NOMO-1 treated with dmso at 0.1 percent for 144 hours (cell line): ENCODE measurements at regions not wholly inside any gene's neighbourhood (a gene's known extent, or its start where the extent isn't known, plus 50 kb on each side); places are given as distances from the start of the nearest gene placed in this dataset.

Experiments
- DNase-seq: peaks from one replicate; lab custom pipeline; 2025; ENCODE audit not compliant: unreplicated experiment; lab: John Stamatoyannopoulos, UW

DNA sequence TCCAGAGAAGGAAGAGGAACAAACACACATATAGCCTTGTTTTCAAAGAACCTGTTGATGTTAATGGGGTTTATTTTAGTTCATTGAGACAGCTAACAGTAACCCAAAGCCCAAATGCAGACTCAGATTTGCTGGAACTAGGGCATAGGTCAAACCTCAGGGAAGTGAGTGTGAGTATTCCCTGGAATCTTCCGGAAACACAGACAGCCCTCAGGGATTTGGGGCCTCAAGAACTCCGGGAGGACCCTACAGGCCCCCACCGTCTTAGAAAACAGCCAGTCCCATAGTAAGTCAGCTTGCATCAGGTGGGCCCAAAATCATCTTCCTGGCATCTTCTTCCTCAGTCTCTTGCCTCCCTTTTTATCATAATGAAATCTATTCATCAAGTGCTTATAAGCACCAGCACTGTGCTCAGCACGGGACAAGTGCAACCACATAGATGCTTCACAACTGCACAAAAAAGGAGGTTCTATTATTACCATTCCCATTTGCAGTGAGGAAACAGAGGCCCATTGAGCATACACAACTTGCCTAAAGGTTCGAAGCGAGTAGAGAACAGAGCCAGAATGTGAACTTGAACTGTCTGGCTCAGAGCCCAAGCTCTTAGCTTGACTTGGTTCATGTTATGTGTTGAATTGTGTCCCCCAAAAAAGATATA is 50.2 kb upstream of the BCL11A start:
- DNase-seq: no peak

DNA sequence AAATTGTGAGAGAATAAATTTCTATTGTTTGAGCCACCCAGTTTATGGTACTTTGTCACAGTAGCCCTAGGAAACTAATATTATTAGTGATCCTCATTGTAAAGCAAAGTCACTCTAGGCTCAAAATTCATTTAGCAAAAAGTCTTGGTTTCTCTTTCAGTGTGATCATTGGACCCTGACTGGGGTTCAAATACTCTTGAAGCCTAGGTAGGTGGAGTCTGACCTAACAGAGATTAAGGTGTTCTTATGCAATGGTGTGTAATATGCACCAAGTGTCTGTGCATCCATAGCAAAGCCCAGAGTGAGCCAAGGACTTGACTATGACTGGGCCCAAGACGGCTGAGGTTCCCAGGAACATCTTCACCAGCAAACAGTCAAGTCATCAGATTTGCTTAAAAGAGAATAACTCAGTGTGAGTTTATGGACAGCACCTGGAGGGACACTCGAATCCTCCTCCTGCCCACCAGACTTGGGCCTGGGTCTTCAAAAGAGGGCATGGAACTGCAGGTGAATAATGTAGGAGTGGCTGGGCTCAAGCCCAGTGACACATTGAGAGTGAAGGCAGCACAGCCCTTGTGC is 51.1 kb upstream of the BCL11A start:
- DNase-seq: no peak

DNA sequence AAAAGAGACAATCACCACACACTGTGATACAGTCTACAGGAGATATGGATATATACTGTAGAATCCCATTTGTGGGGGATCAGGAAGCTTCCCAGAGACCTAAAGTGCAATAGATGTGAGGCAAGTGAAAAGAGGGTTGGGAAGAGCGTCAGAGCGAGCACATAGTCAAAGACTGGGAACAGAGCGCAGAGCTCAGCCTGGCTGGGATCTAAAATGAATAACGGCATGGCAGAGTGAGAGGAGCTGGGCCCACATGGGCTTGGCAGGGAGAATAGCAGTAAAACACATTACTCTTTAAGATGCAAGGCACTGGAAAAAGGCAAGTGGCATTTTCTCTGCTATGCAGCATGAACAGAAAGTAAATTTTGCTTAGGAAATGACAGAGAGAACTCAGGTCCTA is 52.4 kb upstream of the BCL11A start:
- DNase-seq: no peak

DNA sequence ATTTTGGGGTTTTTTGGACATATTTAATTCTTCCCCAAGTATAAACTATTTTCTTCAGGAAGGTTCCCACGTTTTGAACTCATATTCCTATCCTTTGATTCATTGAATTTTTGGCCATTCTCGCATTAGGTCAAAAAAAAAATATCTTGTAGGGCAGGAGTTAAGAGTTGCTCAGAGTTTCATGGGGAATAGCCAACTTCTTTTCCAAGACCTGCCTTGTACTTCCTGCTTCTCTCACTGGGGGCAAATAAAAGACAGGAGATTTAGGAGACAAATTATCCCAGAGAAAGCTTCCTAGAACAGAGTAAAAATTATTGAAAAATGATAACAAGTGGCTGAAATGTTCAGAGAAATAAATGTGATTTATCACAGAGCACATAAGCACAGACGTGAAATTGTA is 55.2 kb upstream of the BCL11A start:
- DNase-seq: no peak

DNA sequence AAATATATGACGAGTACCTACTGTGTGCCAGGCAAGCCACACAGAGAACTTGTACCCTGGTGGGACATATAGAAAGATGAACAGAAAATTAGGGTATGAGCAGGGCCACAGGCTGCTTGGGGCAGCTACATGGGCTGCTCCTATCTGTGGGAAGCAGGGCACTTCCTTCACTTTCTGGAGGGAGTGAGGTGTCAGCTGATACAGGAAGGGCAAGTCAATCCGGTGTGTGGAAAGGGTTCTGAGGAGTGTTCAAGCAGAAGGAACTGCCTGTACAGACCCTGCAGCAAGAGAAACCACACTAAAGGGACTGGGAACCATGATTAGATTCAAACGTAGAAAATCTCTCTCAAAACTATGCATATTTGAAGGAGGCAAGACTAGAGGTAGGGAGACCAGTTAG is 58.6 kb upstream of the BCL11A start:
- DNase-seq: no peak

DNA sequence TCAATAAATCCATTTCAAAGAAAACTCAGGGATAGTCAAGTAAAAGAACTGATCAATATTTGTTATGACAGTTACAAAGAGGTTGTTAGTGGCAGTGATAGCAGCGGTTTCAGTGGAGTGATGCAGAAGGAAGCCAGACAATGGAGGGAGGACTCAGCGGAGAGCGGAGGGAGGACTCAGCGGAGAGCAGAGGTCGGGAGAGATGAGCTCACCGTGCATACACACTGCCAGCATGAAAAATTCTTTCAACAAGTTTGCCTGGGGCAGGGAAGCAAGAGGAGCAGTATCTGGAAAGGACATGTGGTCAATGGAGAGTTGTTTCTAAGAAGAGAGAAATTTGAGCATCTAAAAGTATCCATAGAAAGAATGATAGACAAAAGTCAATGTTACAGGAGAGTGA is 60.9 kb upstream of the BCL11A start:
- DNase-seq: no peak

DNA sequence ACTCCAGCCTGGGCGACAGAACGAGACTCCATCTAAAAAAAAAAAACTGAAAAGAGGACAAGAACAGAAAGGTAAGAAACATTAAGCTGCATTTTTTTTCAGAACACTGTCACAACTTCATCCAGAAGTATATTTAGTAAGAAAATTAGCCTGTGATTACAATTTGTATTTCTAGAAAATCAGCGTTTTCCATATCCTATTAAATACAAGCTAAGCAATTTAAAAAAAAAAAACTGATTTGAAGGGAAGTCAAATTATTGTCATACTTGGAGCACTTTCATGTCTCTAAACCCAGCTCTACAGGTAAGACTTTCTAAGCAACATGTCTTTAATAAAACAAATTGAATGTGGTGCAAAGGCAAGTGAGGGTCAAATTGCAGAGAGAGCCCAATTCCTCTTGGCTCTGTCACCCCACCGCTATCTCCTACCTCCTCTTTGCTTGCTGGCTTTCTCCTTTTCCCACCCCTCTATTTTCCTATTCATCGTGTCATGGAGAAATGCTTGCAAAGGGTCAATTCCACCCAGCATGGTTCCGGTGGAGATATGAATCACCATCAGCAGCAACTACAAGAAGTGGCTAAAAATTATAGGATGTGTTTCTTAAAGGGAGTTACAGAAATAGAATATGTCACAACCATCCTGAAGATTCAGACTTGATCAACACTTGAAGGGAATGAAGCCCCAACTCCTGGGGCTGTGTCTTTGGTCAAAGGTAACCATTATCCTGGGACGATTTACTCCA is 68.4 kb upstream of the BCL11A start:
- DNase-seq: no peak

DNA sequence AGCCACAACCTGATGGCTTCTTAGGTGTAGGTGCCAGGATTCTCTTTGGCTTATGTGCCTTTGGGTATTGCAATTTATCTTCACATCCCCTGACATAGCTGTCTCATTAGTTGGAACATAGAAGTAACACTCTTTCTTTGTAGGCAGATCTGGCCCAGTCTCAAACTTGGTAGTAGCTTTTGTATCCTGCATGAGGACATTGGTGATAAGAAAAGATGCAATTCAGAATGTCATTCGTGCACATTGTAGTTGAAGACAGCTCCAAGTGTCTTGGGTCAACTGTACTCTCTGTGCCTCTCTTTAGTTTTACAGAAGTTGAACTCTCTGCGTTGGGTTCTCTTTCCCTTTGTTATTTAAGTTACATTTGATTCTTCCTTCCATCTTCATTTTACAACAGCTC is 69.6 kb upstream of the BCL11A start:
- no peak for DNase-seq

DNA sequence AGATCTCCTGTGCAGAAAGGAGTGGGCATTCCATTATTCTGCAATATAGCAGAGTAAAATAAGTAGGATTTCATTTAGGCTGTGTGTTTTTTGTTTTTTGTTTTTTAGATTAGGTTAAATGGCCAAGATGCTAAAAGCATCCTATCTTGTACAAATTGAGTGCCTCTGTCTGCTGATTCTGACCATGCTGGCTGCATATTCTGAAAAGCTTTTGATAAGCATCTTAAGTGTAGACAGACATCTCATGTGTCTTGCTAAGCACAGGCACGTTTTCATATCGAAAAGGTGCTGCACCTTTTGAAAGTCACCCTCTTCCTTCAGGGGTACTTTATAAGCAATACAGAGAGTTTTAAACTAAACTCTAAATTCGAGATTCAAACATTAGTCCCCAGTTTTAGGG is 74.0 kb upstream of the BCL11A start:
- no peak for DNase-seq

DNA sequence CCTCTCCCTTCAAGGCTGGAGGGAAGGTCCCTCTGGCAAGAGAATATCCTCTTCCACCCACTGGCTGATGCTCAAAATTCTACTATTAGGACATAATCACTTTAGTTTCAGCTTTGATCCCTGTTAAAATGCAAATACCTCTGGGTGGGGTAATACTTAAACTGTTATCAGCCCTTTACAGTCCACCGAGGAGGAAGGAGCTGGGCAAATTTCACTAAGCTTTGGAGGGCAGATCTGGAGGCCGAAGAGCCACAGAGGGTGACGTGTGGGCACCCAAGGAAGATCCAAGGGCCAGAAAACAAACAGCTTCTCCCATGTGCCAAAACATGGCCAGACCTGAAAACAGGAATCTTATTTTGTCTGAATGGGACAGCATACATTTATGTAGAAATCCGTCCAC is 74.6 kb upstream of the BCL11A start:
- DNase-seq: no peak

DNA sequence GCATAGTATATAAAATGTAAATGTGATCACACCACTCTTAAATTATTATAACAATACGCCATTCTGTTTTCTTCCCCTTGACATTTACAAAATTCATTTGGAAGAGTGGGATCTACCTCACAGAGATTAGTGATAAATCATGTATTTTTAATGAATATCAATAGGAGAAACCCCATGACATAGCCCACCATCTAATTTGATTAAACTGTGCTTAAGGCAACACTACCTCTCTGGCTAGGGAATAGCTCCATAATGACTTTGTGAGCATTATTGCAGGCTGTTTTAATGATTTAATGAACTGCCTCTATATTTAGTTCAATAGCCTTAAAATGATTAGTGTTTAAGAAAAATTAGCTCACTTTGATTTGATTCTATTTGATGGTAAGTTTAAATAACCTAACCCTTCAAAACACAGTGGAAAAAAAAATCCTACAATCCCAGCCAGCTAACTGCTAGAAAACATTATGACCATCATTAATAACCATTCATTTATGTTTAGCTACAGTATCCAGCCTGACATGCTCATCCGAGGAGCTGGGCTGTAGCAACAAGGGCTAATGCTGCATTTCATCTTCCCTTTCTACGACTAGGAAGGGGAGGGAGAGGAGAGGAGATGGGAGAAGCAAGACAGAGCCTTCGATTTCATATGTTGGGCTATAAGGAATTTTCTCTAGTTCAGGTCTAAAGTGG is 75.3 kb upstream of the BCL11A start:
- no peak for DNase-seq

DNA sequence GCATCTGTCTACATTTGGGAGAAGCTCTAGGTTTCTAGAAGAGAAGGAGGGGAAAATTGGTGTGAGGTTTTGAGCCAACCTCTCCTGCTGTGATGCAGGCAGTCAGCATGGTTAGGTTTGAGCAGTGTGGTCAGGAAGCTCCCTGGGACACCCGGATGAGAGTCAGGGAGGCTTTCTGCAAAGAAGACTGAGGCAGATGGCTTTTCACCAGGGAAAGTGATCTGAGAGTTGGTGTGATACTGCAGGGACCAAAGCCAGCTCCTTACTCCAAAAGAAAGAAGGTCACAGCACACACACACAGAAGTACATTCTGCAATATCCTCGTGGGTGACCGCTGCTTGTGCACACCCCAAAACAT is 75.8 kb upstream of the BCL11A start:
- DNase-seq: no peak

DNA sequence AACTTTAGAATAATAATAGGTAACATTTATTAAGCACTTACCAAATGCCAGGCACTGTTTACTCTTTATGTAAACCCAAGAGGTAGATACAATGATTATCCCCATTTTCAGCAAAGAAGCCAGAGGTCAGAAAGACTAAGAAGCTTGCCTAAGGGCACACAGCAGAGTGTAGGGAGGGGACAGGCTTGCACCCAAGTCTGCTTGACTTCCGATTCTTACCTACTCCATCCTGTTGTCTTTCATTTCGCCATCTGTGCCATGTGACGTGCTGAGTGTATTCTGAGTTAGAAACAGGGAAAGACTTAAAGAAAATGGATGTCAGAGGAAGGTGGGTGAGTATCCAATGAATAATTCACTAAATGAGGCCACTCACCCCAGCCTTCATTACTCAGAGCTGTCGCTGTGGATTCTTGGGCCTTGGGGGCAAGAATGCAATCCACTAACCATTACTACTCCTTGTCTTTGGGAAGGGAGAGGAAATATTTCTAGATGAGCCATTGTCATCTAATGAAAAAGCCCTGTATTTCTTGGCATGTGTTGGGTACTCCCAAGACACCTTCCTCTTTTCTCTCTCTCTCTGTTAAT is 76.4 kb upstream of the BCL11A start:
- no peak for DNase-seq

DNA sequence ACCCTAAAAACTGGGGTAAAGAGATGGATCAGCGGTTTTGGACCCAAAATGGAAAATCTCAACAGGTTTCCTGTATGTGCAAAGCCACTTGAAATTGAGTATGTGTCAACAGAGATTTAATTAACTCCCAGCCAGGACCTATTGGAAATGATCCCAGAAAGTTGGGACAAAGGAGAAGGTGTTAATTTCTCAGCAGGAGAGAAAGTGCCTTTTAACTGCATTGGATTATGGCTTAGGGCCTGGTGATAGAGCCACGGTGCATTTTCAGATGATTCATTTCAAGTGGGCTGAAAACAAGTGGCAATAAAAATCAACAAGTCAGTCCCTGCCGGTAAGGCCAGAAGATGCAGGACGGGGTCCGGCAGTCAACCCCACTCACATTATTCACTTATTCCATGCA is 80.2 kb upstream of the BCL11A start:
- DNase-seq: no peak

DNA sequence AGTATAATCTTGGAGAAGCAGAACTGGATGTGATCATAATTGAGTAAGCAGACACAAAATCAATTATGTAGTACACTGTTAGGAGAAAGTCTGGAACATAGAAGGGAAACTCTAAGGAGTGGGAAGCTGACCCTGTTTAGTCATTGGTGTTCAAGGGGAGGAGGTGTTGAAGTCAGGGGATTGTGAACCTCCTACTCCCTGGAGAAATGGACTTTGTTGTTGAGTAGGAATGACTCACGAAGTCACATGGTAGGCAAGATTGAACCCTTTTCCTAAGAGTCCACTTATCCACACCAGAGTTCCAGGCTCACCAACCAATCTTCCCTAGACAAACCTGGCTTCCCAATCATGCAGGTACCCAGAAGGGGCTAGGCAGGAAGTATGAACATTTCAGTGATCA is 81.0 kb upstream of the BCL11A start:
- DNase-seq: no peak

DNA sequence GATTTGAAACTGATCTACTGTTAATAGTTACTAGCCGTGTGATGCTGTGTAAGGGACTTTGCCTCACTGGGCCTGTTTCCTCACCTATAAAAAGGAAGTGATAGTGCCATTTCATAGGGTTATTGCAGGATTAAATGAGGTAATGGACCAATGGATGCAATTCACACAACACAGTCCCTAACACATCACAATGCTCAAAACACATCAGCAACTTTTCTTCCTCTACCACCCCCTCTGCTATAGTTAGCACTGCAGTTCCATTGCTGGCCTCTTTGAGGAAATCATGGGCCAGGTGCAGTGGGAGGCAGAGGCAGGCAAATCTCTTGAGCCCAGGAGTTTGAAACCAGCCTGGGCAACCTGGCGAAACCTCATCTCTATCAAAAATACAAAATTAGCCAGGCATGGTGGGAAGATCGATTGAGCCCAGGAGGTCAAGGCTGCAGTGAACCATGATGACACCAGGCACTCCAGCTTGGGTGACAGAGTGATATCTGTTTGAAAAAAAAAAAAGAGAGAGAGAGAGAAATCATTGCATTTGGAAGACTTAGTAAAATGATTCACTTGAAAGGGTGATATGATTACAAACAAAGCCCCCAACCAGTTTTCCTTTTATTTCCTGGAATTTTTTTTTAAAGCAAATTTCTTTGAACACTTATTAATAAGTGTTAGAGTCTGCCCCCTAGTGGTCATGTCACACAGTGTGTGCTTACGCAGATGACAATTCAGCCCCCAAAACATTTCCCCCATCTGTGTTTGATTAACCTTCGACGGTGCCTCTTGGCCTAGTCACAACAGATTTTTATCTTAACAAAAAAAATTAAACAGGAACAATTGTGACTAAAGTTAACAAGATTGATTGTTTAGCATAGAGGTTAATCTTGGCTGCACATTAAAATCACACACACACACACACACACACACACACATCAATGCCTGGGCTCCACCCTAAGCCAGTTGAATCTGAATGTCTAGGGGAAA is 88.6 kb upstream of the BCL11A start:
- DNase-seq: no peak

DNA sequence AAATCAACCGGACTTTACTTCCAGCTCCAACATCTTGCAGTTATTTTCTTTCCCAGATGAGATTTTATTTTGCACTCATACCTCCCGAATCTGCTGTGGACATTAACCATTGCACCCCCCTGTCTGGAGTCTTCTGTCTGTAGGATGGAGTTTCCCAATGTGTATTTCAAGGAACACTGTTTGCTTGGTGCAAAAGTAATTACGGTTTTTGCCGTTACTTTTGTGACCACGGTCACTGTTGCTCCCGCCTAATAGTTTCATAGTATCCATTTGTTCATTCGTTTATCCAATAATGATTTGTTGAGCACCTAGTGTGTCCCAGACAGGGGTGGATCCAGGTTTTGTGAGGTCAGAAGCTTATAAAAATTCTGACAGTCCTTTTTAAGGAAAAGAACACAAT is 90.3 kb upstream of the BCL11A start:
- no peak for DNase-seq

DNA sequence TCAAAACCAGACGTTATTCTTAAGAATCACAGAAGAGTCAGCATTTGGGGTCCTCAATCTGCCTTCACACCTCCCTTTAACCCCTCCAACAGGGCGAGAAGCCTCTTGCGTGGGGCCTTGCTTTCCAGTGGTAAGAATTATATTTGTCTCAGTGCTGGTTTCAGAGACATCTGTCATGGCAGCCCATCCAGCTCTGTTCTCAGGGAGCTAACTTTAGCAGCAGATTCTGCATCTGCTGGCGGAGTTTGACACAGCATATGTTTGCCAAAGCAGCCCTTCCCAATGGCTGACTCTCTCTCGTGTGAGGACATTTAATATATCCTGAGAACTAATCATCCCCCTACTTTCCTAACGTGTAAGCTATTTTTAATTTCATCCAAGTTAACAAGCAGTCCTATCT is 91.5 kb upstream of the BCL11A start:
- DNase-seq: no peak

DNA sequence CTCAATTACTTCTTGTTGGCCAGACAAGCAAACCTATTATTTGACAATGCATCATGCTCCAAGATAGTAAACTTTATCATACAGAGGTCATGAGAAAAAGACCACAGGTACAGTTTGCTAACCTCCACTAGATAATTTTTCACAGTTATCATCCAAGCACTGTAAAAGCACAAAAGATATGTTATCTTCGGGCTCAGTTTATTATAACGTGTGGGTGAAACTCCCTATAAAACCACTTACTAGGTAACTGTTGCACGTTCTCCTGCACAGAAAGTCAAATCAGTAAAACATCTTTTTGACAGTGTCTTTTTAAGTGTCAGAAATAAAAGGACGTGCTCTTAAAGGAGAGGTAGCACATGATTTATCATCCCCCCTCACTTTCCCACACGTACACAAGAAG is 94.7 kb upstream of the BCL11A start:
- no peak for DNase-seq

DNA sequence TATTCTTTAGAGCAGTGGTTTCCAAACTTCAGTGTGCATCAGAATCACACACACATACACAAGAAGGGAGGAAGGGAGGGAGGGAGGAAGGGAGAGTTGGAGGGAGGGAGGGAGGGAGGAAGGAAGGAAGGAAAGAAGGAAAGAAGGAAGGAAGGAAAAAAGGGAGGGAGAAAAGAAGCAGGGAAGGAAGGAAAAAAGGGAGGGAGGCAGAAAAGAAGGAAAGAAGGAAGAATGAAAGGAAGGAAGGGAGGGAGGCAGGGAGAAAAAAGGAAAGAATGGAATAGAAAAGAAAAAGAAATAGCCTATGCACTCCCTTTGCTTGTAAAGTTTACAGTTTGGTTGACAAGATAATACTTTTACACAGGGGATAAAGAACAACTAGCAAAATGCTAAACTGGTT is 96.3 kb upstream of the BCL11A start:
- no peak for DNase-seq
